SK-N-MC (cell line): ENCODE measurements at regions not wholly inside any gene's neighbourhood (a gene's known extent, or its start where the extent isn't known, plus 50 kb on each side); places are given as distances from the start of the nearest gene placed in this dataset.

ENCODE experiments used
- EZH2 ChIP-seq: fragments of 200-600 bp; sonication (generic); IDR thresholded peaks from one replicate; pipeline ENCODE4 v1.6.1; 2017; ENCODE audit warnings: antibody characterized with exemption
- FOXP2 ChIP-seq: optimal IDR thresholded peaks from 2 replicates; pipeline ENCODE3; 2011; ENCODE audit warnings: mild to moderate bottlenecking, moderate library complexity; ENCODE audit not compliant: insufficient read depth; ENCODE audit errors: extremely low read length, control extremely low read depth
- POLR2AphosphoS5 ChIP-seq: IDR thresholded peaks from 2 replicates; pipeline ENCODE4 v1.6.1; 2012; ENCODE audit warnings: mild to moderate bottlenecking, low read depth, low read length, borderline replicate concordance

- TF ChIP-seq EZH2 (no peak), POLR2AphosphoS5 (no peak), FOXP2 (no peak)
These were observed 61.7 kb upstream of the CDK13 start for GRCh38 chr7:39888171-39888853.
